ENCODE measurements at regions not wholly inside any gene's neighbourhood (a gene's known extent, or its start where the extent isn't known, plus 50 kb on each side); places are given as distances from the start of the nearest gene placed in this dataset.

GRCh38 chr12:90167518-90168208, 459.0 kb upstream of the ATP2B1 start:
- no peak for DNase-seq (ENCODE audit: extremely low spot score)
- WGBS: 91% methylated on average over 8 of the region's 8 CpGs

GRCh38 chr12:90166671-90167070, 458.0 kb upstream of the ATP2B1 start:
- no peak overlapping the region for H3K4me3 ChIP-seq (ENCODE audit: low read depth, low read length)
- no peaks in the 10 kb centered on the region for H3K36me3 ChIP-seq (ENCODE audit: insufficient read depth)
- WGBS: 89% methylated on average over 2 of the region's 2 CpGs
- no peak overlapping the region for H3K27ac ChIP-seq (ENCODE audit: low read depth)
- H3K4me1 ChIP-seq (ENCODE audit: insufficient read depth): no peaks in the 10 kb centered on the region
- peak; percentile 2 for DNase-seq (ENCODE audit: extremely low spot score)

More at GRCh38 chr12:90167518-90168208, 459.0 kb upstream of the ATP2B1 start:
- no peaks in the 10 kb centered on the region for H3K36me3 ChIP-seq (ENCODE audit: insufficient read depth)
- H3K4me1 ChIP-seq (ENCODE audit: insufficient read depth): no peaks in the 10 kb centered on the region
- H3K4me3 ChIP-seq (ENCODE audit: low read depth, low read length): no peak overlapping the region
- no peak overlapping the region for H3K27ac ChIP-seq (ENCODE audit: low read depth)

GRCh38 chr12:90166012-90166411, 457.4 kb upstream of the ATP2B1 start:
- 80% methylated on average over 1 of the region's 1 CpG for WGBS
- Histone ChIP-seq H3K4me3 (ENCODE audit: low read depth, low read length) (no peak overlapping the region), H3K36me3 (ENCODE audit: insufficient read depth) (no peaks in the 10 kb centered on the region), H3K4me1 (ENCODE audit: insufficient read depth) (no peaks in the 10 kb centered on the region), H3K27ac (ENCODE audit: low read depth) (no peak overlapping the region)
- no peak for DNase-seq (ENCODE audit: extremely low spot score)

GRCh38 chr12:90163975-90164374, 455.3 kb upstream of the ATP2B1 start:
- Histone ChIP-seq H3K4me3 (ENCODE audit: low read depth, low read length) (no peak overlapping the region), H3K27ac (ENCODE audit: low read depth) (no peak overlapping the region), H3K36me3 (ENCODE audit: insufficient read depth) (no peaks in the 10 kb centered on the region), H3K4me1 (ENCODE audit: insufficient read depth) (no peaks in the 10 kb centered on the region)
- whole genome bisulfite sequencing: 71% methylated on average over 3 of the region's 3 CpGs
- DNase-seq (ENCODE audit: extremely low spot score): no peak

- H3K36me3 ChIP-seq (ENCODE audit: insufficient read depth): no peaks in the 10 kb centered on the region
- H3K4me3 ChIP-seq (ENCODE audit: low read depth, low read length): no peak overlapping the region
- no peak for DNase-seq (ENCODE audit: extremely low spot score)
- H3K4me1 ChIP-seq (ENCODE audit: insufficient read depth): no peaks in the 10 kb centered on the region
- 95% methylated on average over 5 of the region's 5 CpGs for WGBS
- no peak overlapping the region for H3K27ac ChIP-seq (ENCODE audit: low read depth)
These were observed 445.2 kb upstream of the ATP2B1 start for GRCh38 chr12:90153827-90154226.

- no peaks in the 10 kb centered on the region for H3K4me1 ChIP-seq (ENCODE audit: insufficient read depth)
- DNase-seq (ENCODE audit: extremely low spot score): no peak
- H3K4me3 ChIP-seq (ENCODE audit: low read depth, low read length): no peak overlapping the region
- 68% methylated on average over 10 of the region's 10 CpGs for WGBS
- H3K36me3 ChIP-seq (ENCODE audit: insufficient read depth): no peaks in the 10 kb centered on the region
- H3K27ac ChIP-seq (ENCODE audit: low read depth): no peak overlapping the region
These were observed 444.4 kb upstream of the ATP2B1 start for GRCh38 chr12:90152897-90153624.

- DNase-seq (ENCODE audit: extremely low spot score): no peak
- no peaks in the 10 kb centered on the region for H3K36me3 ChIP-seq (ENCODE audit: insufficient read depth)
- WGBS: 61% methylated on average over 3 of the region's 3 CpGs
These were observed 442.9 kb upstream of the ATP2B1 start for GRCh38 chr12:90151491-90152015.

GRCh38 chr12:90149453-90149852, 440.8 kb upstream of the ATP2B1 start:
- H3K4me1 ChIP-seq (ENCODE audit: insufficient read depth): no peaks in the 10 kb centered on the region
- no peaks in the 10 kb centered on the region for H3K36me3 ChIP-seq (ENCODE audit: insufficient read depth)
- DNase-seq (ENCODE audit: extremely low spot score): no peak
- H3K27ac ChIP-seq (ENCODE audit: low read depth): no peak overlapping the region
- H3K4me3 ChIP-seq (ENCODE audit: low read depth, low read length): no peak overlapping the region
- 93% methylated on average over 1 of the region's 1 CpG for WGBS

More at GRCh38 chr12:90151491-90152015, 442.9 kb upstream of the ATP2B1 start:
- H3K4me1 ChIP-seq (ENCODE audit: insufficient read depth): no peaks in the 10 kb centered on the region
- no peak overlapping the region for H3K4me3 ChIP-seq (ENCODE audit: low read depth, low read length)
- no peak overlapping the region for H3K27ac ChIP-seq (ENCODE audit: low read depth)

- Histone ChIP-seq H3K4me1 (ENCODE audit: insufficient read depth) (no peaks in the 10 kb centered on the region), H3K27ac (ENCODE audit: low read depth) (no peak overlapping the region), H3K36me3 (ENCODE audit: insufficient read depth) (no peaks in the 10 kb centered on the region), H3K4me3 (ENCODE audit: low read depth, low read length) (no peak overlapping the region)
- 88% methylated on average over 4 of the region's 4 CpGs for WGBS
- DNase-seq (ENCODE audit: extremely low spot score): no peak
These were observed 420.9 kb upstream of the ATP2B1 start for GRCh38 chr12:90129366-90130030.

- Histone ChIP-seq H3K36me3 (ENCODE audit: insufficient read depth) (no peaks in the 10 kb centered on the region), H3K27ac (ENCODE audit: low read depth) (no peak overlapping the region), H3K4me3 (ENCODE audit: low read depth, low read length) (no peak overlapping the region), H3K4me1 (ENCODE audit: insufficient read depth) (no peaks in the 10 kb centered on the region)
- no peak for DNase-seq (ENCODE audit: extremely low spot score)
- WGBS: 70% methylated on average over 4 of the region's 4 CpGs
These were observed 419.9 kb upstream of the ATP2B1 start for GRCh38 chr12:90128526-90128925.

- no peak for DNase-seq (ENCODE audit: extremely low spot score)
- Histone ChIP-seq H3K4me1 (ENCODE audit: insufficient read depth) (no peaks in the 10 kb centered on the region), H3K4me3 (ENCODE audit: low read depth, low read length) (no peak overlapping the region), H3K27ac (ENCODE audit: low read depth) (no peak overlapping the region), H3K36me3 (ENCODE audit: insufficient read depth) (no peaks in the 10 kb centered on the region)
- 91% methylated on average over 2 of the region's 2 CpGs for WGBS
These were observed 417.5 kb upstream of the ATP2B1 start for GRCh38 chr12:90126125-90126524.

- Histone ChIP-seq H3K4me1 (ENCODE audit: insufficient read depth) (no peaks in the 10 kb centered on the region), H3K27ac (ENCODE audit: low read depth) (no peak overlapping the region), H3K4me3 (ENCODE audit: low read depth, low read length) (no peak overlapping the region), H3K36me3 (ENCODE audit: insufficient read depth) (no peaks in the 10 kb centered on the region)
- WGBS: 94% methylated on average over 7 of the region's 7 CpGs
- no peak for DNase-seq (ENCODE audit: extremely low spot score)
These were observed 416.3 kb upstream of the ATP2B1 start for GRCh38 chr12:90124914-90125313.

- Histone ChIP-seq H3K27ac (ENCODE audit: low read depth) (no peak overlapping the region), H3K4me1 (ENCODE audit: insufficient read depth) (no peaks in the 10 kb centered on the region), H3K4me3 (ENCODE audit: low read depth, low read length) (no peak overlapping the region), H3K36me3 (ENCODE audit: insufficient read depth) (no peaks in the 10 kb centered on the region)
- no peak for DNase-seq (ENCODE audit: extremely low spot score)
- WGBS: 81% methylated on average over 2 of the region's 2 CpGs
These were observed 415.7 kb upstream of the ATP2B1 start for GRCh38 chr12:90124289-90124688.

- Histone ChIP-seq H3K4me3 (ENCODE audit: low read depth, low read length) (no peak overlapping the region), H3K4me1 (ENCODE audit: insufficient read depth) (no peaks in the 10 kb centered on the region), H3K36me3 (ENCODE audit: insufficient read depth) (no peaks in the 10 kb centered on the region), H3K27ac (ENCODE audit: low read depth) (no peak overlapping the region)
- 52% methylated on average over 3 of the region's 3 CpGs for WGBS
- DNase-seq (ENCODE audit: extremely low spot score): no peak
These were observed 414.0 kb upstream of the ATP2B1 start for GRCh38 chr12:90122681-90123080.
